GM21515 (cell line): ENCODE measurements at regions not wholly inside any gene's neighbourhood (a gene's known extent, or its start where the extent isn't known, plus 50 kb on each side); places are given as distances from the start of the nearest gene placed in this dataset.

ENCODE experiments used
- ATAC-seq: cut with Tn5 transposase; IDR thresholded peaks from one replicate; pipeline ENCODE4 v1.9.1; 2021; ENCODE audit not compliant: unreplicated experiment

DNA sequence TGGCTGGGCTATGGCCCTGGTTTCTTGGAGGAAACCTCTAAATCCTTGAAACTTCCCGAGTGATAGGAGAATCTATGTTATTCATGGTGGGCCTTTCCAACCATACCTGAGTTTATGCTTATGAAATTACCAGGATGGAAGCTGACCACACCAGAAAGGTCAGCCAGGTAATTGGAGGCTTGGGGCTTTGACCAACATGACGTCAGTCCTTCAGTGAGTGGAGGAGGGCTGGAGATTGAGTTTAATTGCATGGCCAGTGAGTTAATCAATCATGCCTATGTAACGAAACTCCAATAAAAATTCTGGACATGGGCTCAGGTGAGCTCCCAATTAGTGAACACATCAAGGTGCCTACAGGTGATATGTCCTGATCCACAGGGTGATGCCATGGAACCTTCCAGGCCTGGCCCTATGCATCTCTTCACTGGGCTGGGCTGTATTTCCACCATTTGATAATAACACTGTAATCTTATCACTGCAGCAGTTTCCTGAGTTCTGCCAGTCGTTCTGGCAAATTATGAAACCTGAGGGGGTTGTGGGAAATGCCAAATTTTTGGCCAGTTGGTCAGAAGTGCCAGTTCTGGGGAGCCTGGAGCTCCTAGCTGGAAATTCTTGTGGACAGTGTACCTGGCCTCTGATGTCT lies 106.5 kb downstream of the CDH26 start:
- ATAC-seq = no peak

DNA sequence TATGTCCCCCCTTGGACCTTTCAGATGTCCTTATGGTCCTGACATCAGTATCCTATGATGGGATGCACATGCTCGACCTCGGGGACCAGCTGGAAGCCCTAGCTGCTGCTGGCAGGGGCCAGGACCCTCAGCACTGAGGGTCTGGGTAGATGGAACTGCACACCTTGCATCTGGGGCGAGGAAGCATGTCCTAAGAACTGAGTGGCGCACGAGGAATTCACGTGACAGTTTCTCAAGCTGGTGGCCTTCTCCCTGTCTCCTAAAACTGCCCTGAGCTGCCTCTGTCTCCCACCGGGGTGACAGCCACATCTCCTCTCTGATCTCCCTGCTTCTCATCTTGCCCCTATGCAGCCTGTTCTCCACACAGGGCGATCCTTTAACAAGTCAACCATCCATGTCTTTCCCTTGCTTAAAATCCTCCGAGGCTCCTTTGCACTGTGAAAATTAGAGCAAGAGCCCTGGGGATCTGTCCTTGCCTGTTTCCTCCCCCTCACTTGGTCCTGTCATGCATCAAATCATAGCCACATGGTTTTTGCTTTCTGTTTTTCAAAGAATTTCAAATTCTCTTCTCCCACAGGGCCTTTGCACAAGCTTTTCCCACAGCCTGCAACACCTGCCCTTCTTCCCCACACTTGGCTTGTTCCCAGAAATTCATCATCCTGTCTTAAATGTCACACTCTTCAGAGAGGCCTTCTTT lies 107.7 kb downstream of the CDH26 start:
- ATAC-seq = no peak

DNA sequence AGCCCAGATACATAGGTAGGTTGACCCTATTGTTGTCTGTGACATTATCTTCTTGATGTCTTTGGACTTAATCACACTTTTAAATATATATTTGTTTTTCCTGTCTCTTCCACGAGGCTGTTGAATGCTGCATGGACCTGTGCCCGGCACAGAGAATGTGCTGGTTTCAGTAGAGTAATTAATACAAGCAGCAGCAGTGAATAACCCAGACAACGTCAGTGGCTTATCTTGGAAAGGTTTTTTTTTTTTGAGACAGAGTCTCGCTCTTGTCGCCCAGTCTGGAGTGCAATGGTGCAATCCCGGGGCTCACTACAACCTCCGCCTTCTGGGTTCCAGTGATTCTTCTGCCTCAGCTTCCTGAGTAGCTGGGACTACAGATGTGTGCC lies 108.2 kb downstream of the CDH26 start:
- no peak for ATAC-seq

DNA sequence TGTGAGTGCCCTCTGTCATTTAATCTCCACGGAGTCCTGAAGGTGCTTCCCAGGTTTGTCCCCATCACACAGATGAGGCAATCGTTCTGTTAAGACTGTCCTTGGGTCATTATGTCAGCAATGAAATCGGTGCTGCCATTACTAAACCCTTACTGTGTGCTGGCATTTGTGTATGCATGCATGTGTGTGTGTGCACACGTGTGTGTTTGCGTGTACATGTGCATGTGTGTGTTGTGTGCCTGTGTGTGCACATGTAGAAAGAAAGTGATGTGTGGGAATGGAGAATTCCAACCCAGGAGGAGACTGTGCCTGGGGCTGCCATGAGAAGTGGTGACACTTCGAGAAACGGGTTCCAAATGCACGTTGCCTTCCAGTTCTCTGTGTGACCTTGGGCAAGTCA lies 110.3 kb downstream of the CDH26 start:
- ATAC-seq = no peak

DNA sequence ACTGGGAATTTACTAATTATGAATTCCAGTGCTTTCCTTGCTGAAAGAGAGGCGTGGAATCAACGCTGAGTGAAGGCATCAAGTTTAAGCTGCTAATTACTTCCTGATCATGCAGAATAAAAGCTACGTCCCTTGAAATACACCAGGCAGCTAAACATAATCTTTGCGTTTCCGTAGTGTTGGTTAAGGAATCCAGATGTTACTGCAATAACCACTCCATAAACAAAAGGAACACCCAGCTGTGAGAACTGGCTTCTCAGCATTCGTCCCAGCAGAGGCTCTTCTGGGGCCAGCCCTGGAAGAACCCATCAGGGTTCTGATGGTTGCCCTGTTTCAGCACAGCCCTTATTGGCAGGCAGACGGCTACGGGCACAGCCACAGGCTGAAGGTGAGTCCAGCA lies 111.4 kb downstream of the CDH26 start:
- ATAC-seq = no peak

DNA sequence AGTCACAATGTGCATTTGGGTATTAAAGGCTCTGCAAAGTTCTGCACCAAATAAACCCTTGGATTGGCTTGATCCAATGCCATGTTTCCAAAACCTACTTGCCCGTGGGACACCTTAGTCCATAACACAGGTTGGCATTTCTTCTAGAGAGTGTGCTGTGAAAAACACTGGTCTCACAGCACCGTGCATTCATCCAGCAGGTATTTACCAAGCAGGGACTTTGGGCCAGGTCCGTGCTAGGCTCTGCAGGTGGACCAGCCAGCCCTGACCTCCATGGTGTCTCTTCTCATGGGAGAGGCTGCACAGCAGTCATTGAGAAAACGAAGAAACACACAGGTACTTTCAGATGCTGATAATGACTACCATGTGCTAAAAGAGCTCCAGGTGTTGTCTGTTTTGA lies 112.6 kb downstream of the CDH26 start:
- no peak for ATAC-seq

DNA sequence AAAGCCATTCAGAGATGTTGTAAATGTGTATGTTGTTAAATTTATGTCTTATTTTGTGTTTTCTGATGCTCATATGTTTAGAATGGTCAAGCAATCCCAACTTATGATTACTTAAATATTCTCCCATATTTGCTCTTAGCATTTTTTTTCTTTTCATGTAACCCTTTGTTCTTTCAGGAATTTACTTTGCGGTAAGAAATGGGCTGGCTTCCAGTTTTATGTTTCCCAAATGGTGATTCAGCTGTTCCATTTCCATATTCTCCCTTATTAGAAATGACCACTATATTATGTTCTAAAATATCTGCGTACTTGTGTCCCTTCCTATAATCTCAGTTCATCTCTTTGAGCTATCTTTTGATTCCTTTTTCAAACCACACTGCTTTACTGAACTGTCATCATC lies 113.7 kb downstream of the CDH26 start:
- ATAC-seq = no peak

DNA sequence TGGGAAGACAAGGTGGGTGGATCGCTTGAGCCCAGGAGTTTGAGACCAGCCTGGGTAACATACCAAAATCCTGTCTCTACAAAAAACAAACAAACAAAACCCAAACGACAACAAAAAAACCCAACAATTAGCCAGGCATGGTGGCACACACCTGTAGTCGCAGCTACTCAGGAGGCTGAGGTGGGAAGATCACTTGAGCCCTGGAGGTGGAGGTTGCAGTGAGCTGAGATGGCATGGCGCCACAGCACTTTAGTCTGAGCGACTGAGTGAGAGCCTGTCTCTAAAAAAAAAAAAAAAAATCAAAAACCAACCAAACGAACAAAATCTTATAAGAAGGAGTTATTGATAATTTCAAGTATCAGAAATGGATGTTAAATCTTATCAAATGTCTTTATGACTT lies 114.9 kb downstream of the CDH26 start:
- ATAC-seq = no peak

DNA sequence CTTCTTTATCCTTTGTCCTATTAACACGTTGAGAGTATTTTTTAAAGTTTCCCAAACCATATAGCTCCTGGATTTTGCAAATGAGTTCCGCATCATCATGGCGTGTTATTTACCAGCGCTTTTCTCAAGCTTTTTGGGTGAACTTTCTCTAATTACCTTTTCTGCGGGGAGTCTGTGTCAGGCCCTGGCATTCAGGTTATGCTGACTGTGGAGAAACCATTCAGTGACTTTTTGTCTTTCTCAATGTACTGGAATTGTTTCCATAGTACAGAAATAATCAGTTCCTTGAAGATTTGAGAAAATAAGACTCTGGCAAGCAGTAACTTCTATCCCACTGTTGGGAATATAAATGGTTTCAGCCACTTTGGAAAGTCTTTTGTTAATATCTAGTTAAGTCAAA lies 115.3 kb downstream of the CDH26 start:
- ATAC-seq = no peak

DNA sequence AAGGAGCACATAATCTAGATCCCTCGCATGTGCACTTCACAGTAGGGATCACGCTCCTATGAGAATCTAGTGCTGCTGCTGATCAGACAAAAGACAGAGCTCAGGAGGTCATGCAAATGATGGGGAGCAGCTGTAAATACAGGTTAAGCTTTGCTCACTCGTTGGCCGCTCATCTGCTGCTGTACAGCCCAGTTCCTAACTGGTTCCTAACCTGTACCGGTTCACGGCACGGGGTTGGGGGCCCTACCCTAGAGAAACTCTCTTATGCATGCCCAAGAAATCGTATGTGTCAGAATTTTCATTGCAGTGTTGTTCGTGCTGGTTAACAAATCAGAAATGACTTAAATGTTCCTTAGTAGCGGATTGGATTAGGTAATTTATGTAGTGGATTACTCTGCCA lies 116.1 kb downstream of the CDH26 start:
- ATAC-seq = no peak

DNA sequence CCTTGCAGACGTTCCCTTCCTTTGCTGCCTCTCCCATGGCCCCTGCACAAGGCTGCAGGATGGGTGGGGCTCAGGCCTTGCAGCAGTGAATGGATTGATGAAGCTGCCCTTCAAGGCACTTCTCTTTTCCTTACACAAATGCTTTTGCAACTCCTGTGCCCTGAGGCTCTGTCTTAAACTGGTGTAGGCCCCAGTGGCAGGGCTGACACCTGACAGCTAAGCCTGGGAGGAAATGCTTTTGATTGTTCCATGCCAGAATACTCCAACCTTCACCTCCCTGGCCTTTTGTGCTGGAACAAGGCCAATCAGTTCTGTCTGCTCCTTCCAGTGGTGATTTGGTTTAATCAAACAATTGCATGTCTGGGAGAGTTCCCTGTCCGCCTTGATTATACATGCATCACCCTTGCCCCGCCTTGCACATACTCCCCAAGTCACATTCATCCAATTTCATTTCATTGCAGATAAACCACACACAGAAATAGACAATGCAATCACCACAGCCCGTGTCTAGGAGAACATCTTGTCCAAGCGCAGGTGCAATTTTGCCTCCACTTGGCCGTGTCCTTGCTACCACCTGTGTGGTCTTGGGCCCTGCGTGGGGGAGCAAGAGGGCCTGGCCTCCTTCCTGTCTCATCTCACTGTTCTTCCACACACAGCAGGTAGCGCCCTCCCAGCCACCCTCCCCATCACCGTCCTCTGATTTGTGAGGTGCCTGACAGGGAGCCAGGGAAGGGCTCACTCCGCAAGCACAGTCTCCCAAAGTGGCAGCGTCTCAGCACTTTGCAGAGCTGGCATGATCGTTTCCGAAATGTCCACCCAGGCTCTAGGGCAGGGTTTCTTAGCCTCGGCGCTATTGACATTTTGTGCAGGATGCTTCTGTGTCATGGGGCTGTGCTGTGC lies 120.4 kb downstream of the CDH26 start:
- ATAC-seq = no peak

DNA sequence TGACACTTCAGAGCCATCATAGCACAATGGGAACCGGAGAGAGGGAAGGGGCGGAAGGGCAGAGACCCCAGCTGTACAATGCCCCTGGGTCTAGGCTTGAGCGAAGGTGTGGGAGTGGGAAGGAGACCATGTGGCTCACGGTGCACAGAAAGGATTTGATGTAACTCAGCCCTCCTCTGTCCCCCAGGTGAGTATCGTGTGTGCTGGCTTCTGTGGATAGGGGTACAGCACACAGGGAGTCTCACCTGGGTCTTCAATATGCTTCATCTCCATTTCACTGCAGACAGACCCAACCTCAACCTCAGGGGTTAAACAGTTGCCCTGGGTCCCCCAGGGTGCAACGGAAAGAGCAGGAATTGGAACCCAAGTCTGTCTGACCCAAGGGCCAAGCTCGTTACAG lies 122.2 kb downstream of the CDH26 start:
- ATAC-seq = no peak

DNA sequence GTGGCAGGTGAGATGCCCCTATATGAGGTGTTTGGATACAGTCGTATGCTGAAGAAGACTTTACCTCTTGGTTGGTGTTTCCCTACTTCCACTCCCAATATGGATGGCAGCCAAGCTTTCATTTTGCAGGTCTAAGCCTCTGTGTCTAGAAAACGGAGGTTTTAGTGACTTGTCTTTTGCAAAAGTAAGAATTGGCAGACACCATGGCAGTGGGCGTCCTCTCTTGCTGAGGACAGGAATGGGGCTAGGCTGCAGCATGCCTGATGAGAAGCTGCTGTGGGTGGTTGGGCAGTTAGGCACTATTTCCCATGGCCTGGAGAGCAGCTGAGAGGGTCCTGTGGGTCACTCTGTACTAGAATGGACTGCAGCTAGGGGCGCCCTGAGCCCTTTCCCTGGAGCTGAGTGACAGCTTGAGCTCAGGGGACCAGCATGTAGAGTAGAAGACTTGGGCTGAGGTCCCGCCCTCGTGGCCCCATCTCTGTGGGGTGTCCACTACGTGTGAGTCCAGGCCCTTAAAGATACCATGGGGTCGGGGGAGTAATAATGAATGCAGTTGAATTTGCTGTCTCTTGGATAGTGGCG lies 127.4 kb downstream of the CDH26 start:
- ATAC-seq = no peak

DNA sequence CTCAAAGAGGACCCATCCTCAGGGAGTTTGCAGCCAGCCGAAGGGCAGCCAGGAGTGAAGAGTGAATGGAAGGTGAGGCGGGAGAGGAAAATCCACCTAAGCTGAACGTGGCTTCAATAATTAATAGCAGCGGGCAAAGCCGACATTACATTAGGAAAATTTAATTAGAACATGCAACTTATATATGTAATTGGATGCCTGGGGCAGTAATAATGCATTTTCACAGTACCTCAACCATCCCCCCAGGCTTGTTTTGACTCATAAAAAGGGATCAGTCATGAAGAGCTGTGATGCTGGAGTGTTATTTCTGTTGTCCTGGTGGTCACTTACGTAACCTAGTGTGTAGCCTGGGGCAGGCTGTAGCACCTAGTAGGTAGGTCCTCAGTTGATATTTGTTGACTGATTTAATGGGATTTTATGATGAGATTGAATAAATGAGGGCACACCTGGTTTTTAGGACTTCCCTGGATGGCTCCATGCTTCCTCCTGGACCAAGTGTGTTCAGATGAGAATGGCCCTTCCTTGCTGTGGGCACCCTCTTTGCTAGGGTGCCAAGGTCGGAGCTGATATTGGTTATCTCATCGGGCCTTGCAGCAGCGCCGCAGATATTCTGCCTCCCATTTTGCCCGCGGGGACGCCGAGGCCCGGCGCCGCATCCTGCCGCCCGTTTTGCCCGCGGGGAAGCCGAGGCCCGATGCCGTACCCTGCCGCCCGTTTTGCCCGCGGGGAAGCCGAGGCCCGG lies 128.8 kb downstream of the CDH26 start:
- ATAC-seq = no peak

DNA sequence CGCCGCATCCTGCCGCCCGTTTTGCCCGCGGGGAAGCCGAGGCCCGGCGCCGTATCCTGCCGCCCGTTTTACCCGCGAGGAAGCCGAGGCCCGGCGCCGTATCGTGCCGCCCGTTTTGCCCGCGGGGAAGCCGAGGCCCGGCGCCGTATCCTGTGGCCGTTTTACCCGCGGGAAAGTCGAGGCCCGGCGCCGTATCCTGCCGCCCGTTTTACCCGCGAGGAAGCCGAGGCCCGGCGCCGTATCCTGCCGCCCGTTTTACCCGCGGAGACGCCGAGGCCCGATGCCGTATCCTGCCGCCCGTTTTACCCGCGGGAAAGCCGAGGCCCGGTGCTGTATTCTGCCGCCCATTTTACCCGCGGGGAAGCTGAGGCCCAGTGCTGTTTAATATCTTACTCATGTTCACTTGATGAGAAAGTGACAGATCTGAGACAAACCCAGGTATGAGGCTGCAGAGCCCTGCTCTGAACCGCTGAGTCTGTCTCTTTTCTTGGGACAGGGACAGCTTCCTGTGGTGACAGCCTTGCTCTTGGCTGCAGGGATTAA lies 129.4 kb downstream of the CDH26 start:
- ATAC-seq = no peak

DNA sequence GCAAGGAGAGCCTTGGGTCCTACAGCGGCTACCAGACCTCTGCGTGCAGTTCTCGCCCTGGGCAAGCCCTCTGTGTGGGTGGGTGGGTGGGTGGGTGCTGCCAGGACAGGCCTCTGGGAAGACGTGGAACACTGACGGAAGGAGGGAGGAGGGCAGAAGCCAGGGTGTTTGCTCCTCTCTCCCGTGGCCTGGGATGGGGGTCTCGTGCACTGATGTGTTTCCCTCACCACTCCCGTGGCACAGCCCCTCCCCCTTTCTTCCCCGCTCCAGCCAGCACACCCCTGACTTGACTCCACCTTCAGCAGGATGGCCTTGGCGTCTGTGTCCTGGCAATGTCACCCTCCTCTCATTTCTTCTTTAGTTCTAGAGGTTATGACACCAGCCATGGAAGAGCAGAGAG lies 130.0 kb downstream of the CDH26 start:
- ATAC-seq = no peak

DNA sequence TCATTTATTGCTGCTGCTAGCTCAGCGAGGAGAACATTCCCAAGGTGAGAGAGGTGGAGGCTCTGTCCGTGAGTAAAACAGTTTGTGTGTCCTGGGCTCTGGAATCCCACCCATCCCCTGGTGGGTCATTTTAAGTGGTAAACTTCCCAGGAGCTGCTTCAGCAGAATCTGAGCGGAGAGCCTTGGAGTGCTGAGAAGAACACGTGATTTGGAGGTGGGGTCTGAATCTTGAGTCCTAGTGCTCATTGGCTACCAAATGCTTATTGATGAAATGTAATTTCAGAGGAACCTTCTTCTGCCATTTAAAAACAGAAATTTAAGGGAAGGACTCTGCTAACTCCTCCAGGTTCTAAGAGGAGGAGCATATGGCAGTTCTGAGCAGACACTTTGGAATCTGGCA lies 132.4 kb downstream of the CDH26 start:
- ATAC-seq = no peak

DNA sequence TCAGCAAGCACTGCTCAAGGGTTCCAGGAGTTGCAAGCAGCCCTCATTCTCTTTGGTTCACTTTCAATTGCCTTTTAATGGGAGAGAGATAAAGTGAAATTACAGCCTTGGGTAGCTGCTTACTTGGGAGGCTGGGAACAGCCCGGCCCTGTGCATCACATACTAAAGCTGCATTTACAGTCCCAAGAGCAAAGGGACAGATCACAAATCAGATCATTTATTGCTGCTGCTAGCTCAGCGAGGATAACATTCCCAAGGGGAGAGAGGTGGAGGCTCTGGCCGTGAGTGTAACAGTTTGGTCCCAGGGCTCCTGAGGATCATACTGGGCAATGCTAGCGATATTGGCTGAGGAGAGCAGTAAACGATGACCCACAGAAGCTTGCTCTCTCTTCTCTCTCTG lies 133.1 kb downstream of the CDH26 start:
- no peak for ATAC-seq

DNA sequence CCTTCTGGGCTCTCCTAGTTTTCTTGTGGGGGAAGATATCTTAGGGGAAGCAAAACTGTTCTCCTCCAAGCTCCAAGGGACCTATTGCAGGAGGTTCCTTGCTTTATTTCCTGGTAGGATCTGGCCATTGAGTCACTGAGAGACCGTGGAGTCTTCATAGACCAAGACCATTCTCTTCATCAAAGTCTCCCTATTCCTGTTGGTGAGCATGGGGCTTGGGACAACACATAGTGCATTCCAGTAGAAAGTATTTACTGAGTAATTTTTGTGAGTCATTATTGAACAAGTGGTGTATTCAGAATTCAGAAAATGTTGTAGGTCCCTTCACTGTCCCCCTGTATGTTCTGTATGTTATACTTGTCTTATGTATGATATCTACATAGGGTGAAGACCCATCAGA lies 133.6 kb downstream of the CDH26 start:
- ATAC-seq = no peak

DNA sequence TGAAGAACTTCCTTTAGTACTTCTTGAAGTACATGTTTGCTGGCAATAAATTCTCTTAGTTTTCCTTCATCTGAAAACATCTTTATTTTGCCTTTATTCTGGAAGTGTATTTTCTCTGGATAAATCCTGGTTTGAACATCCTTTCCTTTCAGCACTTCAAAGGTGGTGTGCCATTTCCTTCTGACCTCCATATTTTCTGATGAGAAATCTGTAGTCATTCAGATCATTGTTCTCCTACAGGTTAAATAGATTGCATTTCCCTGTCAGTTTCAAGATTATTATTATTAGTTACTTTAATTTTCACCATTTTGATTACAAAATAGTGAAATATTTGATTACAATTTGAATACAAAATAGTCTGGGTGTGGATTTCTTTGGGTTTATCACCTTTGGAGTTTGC lies 134.5 kb downstream of the CDH26 start:
- no peak for ATAC-seq

DNA sequence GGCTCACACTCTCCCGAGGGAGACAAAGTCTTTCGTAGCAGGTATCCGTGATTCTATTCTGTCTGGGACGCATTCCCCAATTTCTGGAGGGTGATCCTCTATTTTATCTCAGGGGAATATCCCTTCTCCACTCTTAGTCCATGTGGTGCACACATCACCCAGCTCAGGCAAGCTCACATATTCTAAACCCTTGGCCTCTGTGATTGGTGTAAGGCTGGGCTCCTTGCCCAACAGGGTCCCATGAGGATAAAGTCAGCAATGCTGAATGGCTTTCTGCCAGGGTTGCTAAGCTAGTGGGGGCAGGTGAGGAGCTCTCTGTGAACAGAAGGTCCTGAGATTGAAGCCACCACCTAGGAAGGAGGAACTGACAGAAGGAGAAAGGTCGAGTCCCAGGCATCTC lies 137.2 kb downstream of the CDH26 start:
- ATAC-seq = no peak
